ENCODE measurements at regions not wholly inside any gene's neighbourhood (a gene's known extent, or its start where the extent isn't known, plus 50 kb on each side); places are given as distances from the start of the nearest gene placed in this dataset.

GRCh38 chr21:38671773-38672172 is 134.0 kb upstream of the ETS2 start:
- no peak for TF ChIP-seq CTCF (IDR thresholded peaks at IDR 0.05 in 4 of 5, conservative IDR thresholded peaks at IDR 0.05 in 1 of 5)
- TF ChIP-seq POLR2A (IDR thresholded peaks at IDR 0.05): no peak
